Stimulated activated CD8-positive, alpha-beta memory T cell treated with anti-CD3 and anti-CD28 coated beads, Interleukin-7, amount 100 ng/mL, for 24 hours (primary cell): ENCODE measurements at regions not wholly inside any gene's neighbourhood (a gene's known extent, or its start where the extent isn't known, plus 50 kb on each side); places are given as distances from the start of the nearest gene placed in this dataset.
"Not testable (repeated sequence)": the region's sequence is repeated elsewhere in the genome, so short reads cannot be mapped to it uniquely, and the experiment has no call there.

ENCODE experiments used
- DNase-seq: peaks from one replicate; pipeline ENCODE4 v3.0.0-alpha.2; 2020; ENCODE audit warnings: low read depth

GRCh38 chr12:88816201-88816600, 235.9 kb upstream of the KITLG start:
- no peak for DNase-seq

- no peak for DNase-seq
These were observed 234.5 kb upstream of the KITLG start for GRCh38 chr12:88814779-88815178.

- no peak for DNase-seq
These were observed 232.3 kb upstream of the KITLG start for GRCh38 chr12:88812610-88813009.

GRCh38 chr12:88810806-88811205, 230.5 kb upstream of the KITLG start:
- DNase-seq = no peak

- DNase-seq = not testable (repeated sequence)
These were observed 229.6 kb upstream of the KITLG start for GRCh38 chr12:88809841-88810240.

- no peak for DNase-seq
These were observed 225.4 kb upstream of the KITLG start for GRCh38 chr12:88805692-88806091.

GRCh38 chr12:88805286-88805685, 225.0 kb upstream of the KITLG start:
- no peak for DNase-seq

GRCh38 chr12:88802096-88802706, 221.9 kb upstream of the KITLG start:
- DNase-seq = no peak

- no peak for DNase-seq
These were observed 221.2 kb upstream of the KITLG start for GRCh38 chr12:88801227-88802095.

GRCh38 chr12:88793096-88793495, 212.8 kb upstream of the KITLG start:
- DNase-seq = no peak

- no peak for DNase-seq
These were observed 210.0 kb upstream of the KITLG start for GRCh38 chr12:88790231-88790630.

GRCh38 chr12:88784166-88784565, 203.9 kb upstream of the KITLG start:
- no peak for DNase-seq

GRCh38 chr12:88782351-88782750, 202.1 kb upstream of the KITLG start:
- no peak for DNase-seq

GRCh38 chr12:88781909-88782308, 201.6 kb upstream of the KITLG start:
- DNase-seq = no peak

GRCh38 chr12:88778064-88778463, 197.8 kb upstream of the KITLG start:
- no peak for DNase-seq

GRCh38 chr12:88775742-88776151, 195.5 kb upstream of the KITLG start:
- DNase-seq = no peak

- no peak for DNase-seq
These were observed 187.4 kb upstream of the KITLG start for GRCh38 chr12:88767699-88768098.

- DNase-seq = no peak
These were observed 184.7 kb upstream of the KITLG start for GRCh38 chr12:88764781-88765480.

GRCh38 chr12:88763536-88764100, 183.3 kb upstream of the KITLG start:
- no peak for DNase-seq

- no peak for DNase-seq
These were observed 177.9 kb upstream of the KITLG start for GRCh38 chr12:88758176-88758575.

GRCh38 chr12:88756917-88757316, 176.6 kb upstream of the KITLG start:
- DNase-seq = no peak

- no peak for DNase-seq
These were observed 175.9 kb upstream of the KITLG start for GRCh38 chr12:88756153-88756552.

GRCh38 chr12:88753707-88754106, 173.4 kb upstream of the KITLG start:
- no peak for DNase-seq
